Thyroid gland (tissue), 4 donors: ENCODE measurements at regions not wholly inside any gene's neighbourhood (a gene's known extent, or its start where the extent isn't known, plus 50 kb on each side); places are given as distances from the start of the nearest gene placed in this dataset.
"Not testable (repeated sequence)": the region's sequence is repeated elsewhere in the genome, so short reads cannot be mapped to it uniquely, and the experiment has no call there.

Experiments used
- DNase-seq, 2 donors: peaks; one replicate each; pipeline ENCODE4 v3.0.0-alpha.2; 2019
- H3K27ac ChIP-seq, 3 donors: fragments of 200-600 bp; sonication (generic); 1 replicate in 2 of 3; 2 replicates in 1 of 3; pipeline ENCODE4 v1.5.1; 2016 to 2019; ENCODE audit warnings: mild to moderate bottlenecking in 1 of 3, moderate library complexity in 1 of 3
- H3K27me3 ChIP-seq: fragments of 200-600 bp; sonication (generic); one replicate; pipeline ENCODE4 v1.5.1; 2019
- H3K36me3 ChIP-seq, 2 donors: fragments of 200-600 bp; sonication (generic); one replicate each; pipeline ENCODE4 v1.5.1; 2016 to 2019
- H3K4me1 ChIP-seq, 2 donors: fragments of 200-600 bp; sonication (generic); one replicate each; pipeline ENCODE4 v1.5.1; 2017 to 2019
- H3K4me3 ChIP-seq, 3 donors: fragments of 200-600 bp; sonication (generic); replicated peaks in 1 of 3; 1 replicate in 2 of 3; 2 replicates in 1 of 3; pipeline ENCODE4 v1.5.1; 2016; ENCODE audit warnings: mild to moderate bottlenecking in 1 of 3
- H3K9me3 ChIP-seq: fragments of 200-600 bp; sonication (generic); one replicate; pipeline ENCODE4 v1.5.1; 2017
- CTCF ChIP-seq, 6 experiments: fragments of 200-600 bp in 3 of 6; fragments of 450-650 bp in 3 of 6; sonication (generic) in 3 of 6; IDR thresholded peaks; one replicate each; pipeline ENCODE4 v1.5.1; 2016 to 2019; ENCODE audit warnings: antibody characterized with exemption in 6 of 6, mild to moderate bottlenecking in 2 of 6, inconsistent platforms in 1 of 6, moderate library complexity in 1 of 6
- POLR2A ChIP-seq, 2 donors: fragments of 450-650 bp; IDR thresholded peaks; one replicate each; pipeline ENCODE4 v1.6.1; 2017; ENCODE audit warnings: antibody characterized with exemption in 2 of 2, mild to moderate bottlenecking in 2 of 2, moderate library complexity in 1 of 2
- WGBS, 2 donors: methylation state at CpG; one replicate each; pipeline ENCODE4 v1.1.5; 2017; 5-methylcytosine and 5-hydroxymethylcytosine counted together
- intact Hi-C: fragments of 100-400 bp; cut with DNase I; formaldehyde crosslinking; loops from one replicate; pipeline ENCODE4 v1.15.1; 2023

GRCh38 chr6:169858935-169859351, 107.5 kb downstream of the ERMARD start:
- WGBS, 2 donors: 90 to 94% methylated on average over 7 of the region's 10 CpGs
- intact Hi-C loops: no loop called here
- Histone ChIP-seq H3K36me3 (no peaks in the 10 kb centered on the region), H3K4me3 (no peak overlapping the region), H3K27me3 (no peaks in the 10 kb centered on the region), H3K27ac (no peak overlapping the region), H3K9me3 (no peaks in the 10 kb centered on the region), H3K4me1 (no peaks in the 10 kb centered on the region)
- no peak for TF ChIP-seq POLR2A (IDR thresholded peaks at IDR 0.05)
- no peak for TF ChIP-seq CTCF (IDR thresholded peaks at IDR 0.05)
- no peak for DNase-seq

GRCh38 chr6:169858293-169858934, 107.0 kb downstream of the ERMARD start:
- Histone ChIP-seq H3K36me3 (no peaks in the 10 kb centered on the region), H3K9me3 (no peaks in the 10 kb centered on the region), H3K27ac (no peak overlapping the region), H3K27me3 (no peaks in the 10 kb centered on the region), H3K4me3 (no peak overlapping the region), H3K4me1 (no peaks in the 10 kb centered on the region)
- intact Hi-C loops: no loop called here
- TF ChIP-seq CTCF (IDR thresholded peaks at IDR 0.05): no peak
- TF ChIP-seq POLR2A (IDR thresholded peaks at IDR 0.05): no peak
- WGBS, 2 donors: 93 to 94% methylated on average over 6 to 17 of the region's 17 CpGs
- DNase-seq: no peak

- H3K36me3 ChIP-seq: no peaks in the 10 kb centered on the region
- 84 to 92% methylated on average over 11 to 18 of the region's 19 CpGs for WGBS, 2 donors
- no peaks in the 10 kb centered on the region for H3K4me1 ChIP-seq
- DNase-seq: no peak
- H3K9me3 ChIP-seq: no peaks in the 10 kb centered on the region
- H3K27ac ChIP-seq: no peak overlapping the region
- no peak overlapping the region for H3K4me3 ChIP-seq
- intact Hi-C loops: no loop called here
- H3K27me3 ChIP-seq: no peaks in the 10 kb centered on the region
- TF ChIP-seq POLR2A (IDR thresholded peaks at IDR 0.05) (no peak), CTCF (IDR thresholded peaks at IDR 0.05) (no peak)
These were observed 106.2 kb downstream of the ERMARD start for GRCh38 chr6:169857343-169858292.

- DNase-seq, H3K27me3 ChIP-seq, H3K4me3 ChIP-seq, H3K4me1 ChIP-seq, intact Hi-C loops, H3K9me3 ChIP-seq, H3K27ac ChIP-seq, H3K36me3 ChIP-seq: not testable (repeated sequence)
- WGBS, 2 donors: 91 to 93% methylated on average over 24 to 47 of the region's 49 CpGs
These were observed 105.3 kb downstream of the ERMARD start for GRCh38 chr6:169856442-169857342.

GRCh38 chr6:169854813-169855212, 103.4 kb downstream of the ERMARD start:
- no peak overlapping the region for H3K4me3 ChIP-seq
- H3K36me3 ChIP-seq: no peaks in the 10 kb centered on the region
- H3K4me1 ChIP-seq: peaks cover 0 to 3% of the 10 kb centered on the region in 2 donors
- intact Hi-C loops: no loop called here
- TF ChIP-seq POLR2A (IDR thresholded peaks at IDR 0.05): no peak
- no peak for TF ChIP-seq CTCF (IDR thresholded peaks at IDR 0.05)
- DNase-seq: no peak
- H3K27ac ChIP-seq: no peak overlapping the region
- no peaks in the 10 kb centered on the region for H3K27me3 ChIP-seq
- no peaks in the 10 kb centered on the region for H3K9me3 ChIP-seq
- 96% methylated on average over 4 of the region's 4 CpGs for WGBS, 2 donors
